CD4-positive, alpha-beta T cell (primary cell): ENCODE measurements at regions not wholly inside any gene's neighbourhood (a gene's known extent, or its start where the extent isn't known, plus 50 kb on each side); places are given as distances from the start of the nearest gene placed in this dataset.

ENCODE experiments used
- ATAC-seq: fragments of 200-7000 bp; cut with Tn5 transposase; one replicate; pipeline ENCODE4 v1.10.0; 2022; ENCODE audit warnings: mild to moderate bottlenecking; ENCODE audit not compliant: poor library complexity
- CTCF ChIA-PET: fragments of 350-600 bp; sonication (Branson Sonifier 250); formaldehyde crosslinking; loops from one replicate; lab custom pipeline; 2021; ENCODE audit warnings: antibody characterized with exemption, inconsistent platforms; lab: Charles Lee
- POLR2A ChIA-PET: fragments of 350-600 bp; sonication (Branson Sonifier 250); formaldehyde crosslinking; loops from one replicate; lab custom pipeline; 2021; ENCODE audit warnings: antibody characterized with exemption, inconsistent platforms; lab: Charles Lee
- DNase-seq, 14 experiments: peaks; one replicate each; pipeline ENCODE4 v3.0.0-alpha.2; 2013 to 2020; ENCODE audit warnings: mixed read lengths in 2 of 14
- H3K27ac ChIP-seq, 2 donors: one replicate each; pipeline versions ENCODE4 v1.5.1 to v1.7.0; 2013; ENCODE audit warnings: low read length in 2 of 2, low read depth in 1 of 2, mild to moderate bottlenecking in 1 of 2
- H3K27me3 ChIP-seq, 2 experiments: 1 replicate in 1 of 2; 2 replicates in 1 of 2; pipeline versions ENCODE4 v1.6.1 to v1.7.0; 2013; ENCODE audit warnings: low read length in 2 of 2, control low read depth in 1 of 2, mild to moderate bottlenecking in 1 of 2, moderate library complexity in 1 of 2; ENCODE audit not compliant: insufficient read depth in 2 of 2, control insufficient read depth in 1 of 2
- H3K36me3 ChIP-seq: one replicate; pipeline ENCODE4 v1.6.1; 2013; ENCODE audit warnings: low read length, control low read depth; ENCODE audit not compliant: insufficient read depth
- H3K4me1 ChIP-seq: one replicate; pipeline ENCODE4 v1.6.1; 2013; ENCODE audit warnings: low read length, control low read depth; ENCODE audit not compliant: insufficient read depth
- H3K4me3 ChIP-seq: one replicate; pipeline ENCODE4 v1.5.1; 2013; ENCODE audit warnings: mild to moderate bottlenecking, low read length, moderate library complexity
- H3K9me3 ChIP-seq, 2 experiments: 1 replicate in 1 of 2; 2 replicates in 1 of 2; pipeline versions ENCODE4 v1.6.1 to v1.7.0; 2013; ENCODE audit warnings: low read length in 2 of 2, mild to moderate bottlenecking in 2 of 2, control low read depth in 1 of 2, moderate library complexity in 1 of 2; ENCODE audit not compliant: control insufficient read depth in 1 of 2, insufficient read depth in 1 of 2
- H3K27ac Mint-ChIP-seq: one replicate; pipeline ENCODE4 v1.8.0; 2020; ENCODE audit warnings: mixed read lengths
- H3K27me3 Mint-ChIP-seq: one replicate; pipeline ENCODE4 v1.8.0; 2021; ENCODE audit warnings: mixed read lengths
- H3K36me3 Mint-ChIP-seq: one replicate; pipeline ENCODE4 v1.8.0; 2021; ENCODE audit warnings: low read depth, mixed read lengths
- H3K4me1 Mint-ChIP-seq: one replicate; pipeline ENCODE4 v1.8.0; 2021; ENCODE audit warnings: low read depth, mixed read lengths
- H3K4me3 Mint-ChIP-seq: one replicate; pipeline ENCODE4 v1.8.0; 2020; ENCODE audit warnings: mild to moderate bottlenecking, mixed read lengths
- H3K9me3 Mint-ChIP-seq: one replicate; pipeline ENCODE4 v1.8.0; 2020; ENCODE audit warnings: mixed read lengths
- CTCF ChIP-seq: fragments of 200-600 bp; IDR thresholded peaks from one replicate; pipeline ENCODE4 v1.8.0; 2022; ENCODE audit warnings: antibody characterized with exemption, mild to moderate bottlenecking
- intact Hi-C, 2 experiments: fragments of 100-400 bp; cut with DNase I in 1 of 2; cut with micrococcal nuclease in 1 of 2; formaldehyde crosslinking; loops; one replicate each; pipeline versions ENCODE4 v1.15.1 to v1.9.0; 2023 to 2025; cut with DNase I, micrococcal nuclease

GRCh38 chr5:2904399-2904798 lies 152.9 kb upstream of the IRX2 start:
- no peak for TF ChIP-seq CTCF
- Histone ChIP-seq H3K4me1 (no peaks in the 10 kb centered on the region), H3K36me3 (no peaks in the 10 kb centered on the region), H3K27me3 (no peaks in the 10 kb centered on the region), H3K27ac (no peak overlapping the region), H3K9me3 (peaks cover 0 to 51% of the 10 kb centered on the region in 2 experiments), H3K4me3 (no peak overlapping the region)
- CTCF ChIA-PET, result no interaction called here
- Mint-ChIP-seq H3K36me3 (no peaks in the 10 kb centered on the region), H3K4me1 (no peaks in the 10 kb centered on the region), H3K9me3 (no peaks in the 10 kb centered on the region), H3K4me3 (no peak overlapping the region), H3K27ac (no peak overlapping the region), H3K27me3 (no peaks in the 10 kb centered on the region)
- DNase-seq, result no peak
- intact Hi-C loops, result no loop called here
- no peak for ATAC-seq
- POLR2A ChIA-PET, result no interaction called here

GRCh38 chr5:2903451-2904395 lies 152.2 kb upstream of the IRX2 start:
- H3K27me3 Mint-ChIP-seq, result no peaks in the 10 kb centered on the region
- H3K4me3 Mint-ChIP-seq, result no peak overlapping the region
- Histone ChIP-seq H3K4me1 (no peaks in the 10 kb centered on the region), H3K4me3 (no peak overlapping the region), H3K27me3 (no peaks in the 10 kb centered on the region), H3K9me3 (peaks cover 0 to 51% of the 10 kb centered on the region in 2 experiments), H3K27ac (no peak overlapping the region), H3K36me3 (no peaks in the 10 kb centered on the region)
- POLR2A ChIA-PET, result no interaction called here
- no peaks in the 10 kb centered on the region for H3K4me1 Mint-ChIP-seq
- H3K9me3 Mint-ChIP-seq, result no peaks in the 10 kb centered on the region
- intact Hi-C loops, result no loop called here
- no peak for ATAC-seq
- no peak for TF ChIP-seq CTCF
- no peaks in the 10 kb centered on the region for H3K36me3 Mint-ChIP-seq
- DNase-seq, result no peak
- no peak overlapping the region for H3K27ac Mint-ChIP-seq
- CTCF ChIA-PET, result no interaction called here

GRCh38 chr5:2902742-2903297 lies 151.3 kb upstream of the IRX2 start:
- no peak for ATAC-seq
- ChIA-PET CTCF (no interaction called here), POLR2A (no interaction called here)
- intact Hi-C loops, result no loop called here
- Histone ChIP-seq H3K27me3 (no peaks in the 10 kb centered on the region), H3K27ac (no peak overlapping the region), H3K4me3 (no peak overlapping the region), H3K9me3 (peaks cover 0 to 58% of the 10 kb centered on the region in 2 experiments), H3K4me1 (no peaks in the 10 kb centered on the region), H3K36me3 (no peaks in the 10 kb centered on the region)
- DNase-seq, result no peak
- H3K4me1 Mint-ChIP-seq, result no peaks in the 10 kb centered on the region
- TF ChIP-seq CTCF, result no peak
- no peak overlapping the region for H3K4me3 Mint-ChIP-seq
- no peak overlapping the region for H3K27ac Mint-ChIP-seq
- no peaks in the 10 kb centered on the region for H3K9me3 Mint-ChIP-seq
- no peaks in the 10 kb centered on the region for H3K36me3 Mint-ChIP-seq
- H3K27me3 Mint-ChIP-seq, result no peaks in the 10 kb centered on the region
